ENCODE measurements at regions not wholly inside any gene's neighbourhood (a gene's known extent, or its start where the extent isn't known, plus 50 kb on each side); places are given as distances from the start of the nearest gene placed in this dataset.
"Not testable (repeated sequence)": the region's sequence is repeated elsewhere in the genome, so short reads cannot be mapped to it uniquely, and the experiment has no call there.

DNA sequence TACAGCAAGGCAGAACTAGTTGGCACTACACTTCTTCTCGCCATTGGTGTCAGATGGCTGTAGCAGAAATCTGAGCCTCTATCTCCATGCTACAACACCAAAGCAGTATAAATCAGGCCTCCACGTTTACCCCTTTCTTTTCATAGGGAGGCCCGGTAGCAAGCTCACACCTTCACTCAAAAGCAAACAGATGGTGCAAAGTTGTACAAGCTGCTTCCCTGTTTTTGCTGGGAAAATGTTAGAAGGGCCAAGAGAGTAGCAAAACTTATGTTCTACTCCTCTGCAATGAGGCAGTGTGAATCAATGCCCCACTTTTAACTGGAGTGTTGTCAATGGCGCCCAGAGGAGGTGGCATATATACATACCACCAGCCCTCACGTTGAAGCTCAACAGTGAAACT lies 369.6 kb upstream of the NRXN1 start:
- no peak for DNase-seq (ENCODE audit: low read depth, low spot score)

GRCh38 chr2:51387235-51387634 lies 355.3 kb upstream of the NRXN1 start:
- peak; percentile 66 for DNase-seq (ENCODE audit: low read depth, low spot score)

DNA sequence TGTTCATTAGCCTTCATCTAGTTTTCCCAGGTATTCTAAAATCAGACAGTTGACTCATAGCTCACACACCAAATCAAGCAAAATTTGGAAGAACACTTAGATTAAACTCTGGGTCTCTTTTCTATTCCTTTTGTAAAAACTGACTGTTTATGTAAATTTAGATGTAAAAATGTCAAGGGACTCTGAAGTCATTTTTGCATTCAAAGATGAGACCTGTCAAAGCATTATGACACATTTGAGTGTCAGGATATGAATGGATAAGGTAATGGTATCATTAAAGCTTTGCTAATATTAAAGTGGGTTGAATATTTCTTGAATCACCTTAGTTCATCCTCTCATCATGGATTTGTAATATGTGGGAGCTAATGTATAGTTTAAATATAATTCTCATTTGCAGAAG lies 348.1 kb upstream of the NRXN1 start:
- no peak for DNase-seq (ENCODE audit: low read depth, low spot score)

GRCh38 chr2:51368250-51368649 lies 336.3 kb upstream of the NRXN1 start:
- no peak for DNase-seq (ENCODE audit: low read depth, low spot score)

GRCh38 chr2:51350100-51350499 lies 318.2 kb upstream of the NRXN1 start:
- DNase-seq (ENCODE audit: low read depth, low spot score) = no peak

GRCh38 chr2:51344886-51345285 lies 313.0 kb upstream of the NRXN1 start:
- no peak for DNase-seq (ENCODE audit: low read depth, low spot score)

DNA sequence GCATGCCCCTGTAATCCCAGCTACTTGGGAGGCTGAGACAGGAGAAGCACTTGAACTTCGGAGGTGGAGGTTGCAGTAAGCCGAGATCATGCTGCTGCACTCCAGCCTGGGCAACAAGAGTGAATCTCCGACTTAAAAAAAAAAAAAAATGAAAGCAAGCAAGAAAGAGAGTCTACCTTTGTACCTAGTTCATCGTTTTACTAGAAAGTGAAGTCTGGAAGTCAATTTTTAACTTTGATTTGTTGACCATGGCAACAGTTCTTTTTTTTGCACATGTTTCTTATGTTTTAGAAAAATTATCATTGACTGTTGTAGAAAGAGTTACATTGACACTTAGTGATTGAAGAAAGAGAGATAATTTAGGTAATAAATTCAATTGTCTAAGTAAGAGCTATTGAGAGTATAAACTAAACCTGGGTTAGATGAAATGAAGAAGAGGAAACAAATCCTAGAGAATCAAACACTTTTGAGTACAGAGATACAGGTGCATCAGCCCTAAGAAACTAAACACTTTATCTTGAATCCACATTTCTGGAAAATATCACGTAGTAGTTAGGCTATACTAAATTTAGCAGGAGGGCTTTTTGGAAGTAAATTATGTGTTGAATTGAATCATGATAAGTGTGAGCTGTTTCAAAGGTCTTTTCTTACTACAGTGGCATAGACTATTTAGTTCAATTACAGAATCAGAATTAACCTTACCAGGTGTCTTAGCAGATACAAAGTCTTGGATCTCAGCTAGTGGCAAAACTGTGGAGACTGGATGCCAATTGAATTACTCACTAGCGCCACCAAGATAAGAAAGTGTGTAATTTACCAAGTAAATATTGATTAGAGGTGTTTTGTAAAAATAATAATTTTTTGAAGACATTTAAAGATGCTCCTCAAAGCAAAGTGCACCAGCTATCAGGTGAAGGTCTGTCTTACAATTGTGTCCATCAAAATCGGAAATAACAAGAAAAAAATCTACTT lies 303.4 kb upstream of the NRXN1 start:
- no peak for DNase-seq (ENCODE audit: low read depth, low spot score)

DNA sequence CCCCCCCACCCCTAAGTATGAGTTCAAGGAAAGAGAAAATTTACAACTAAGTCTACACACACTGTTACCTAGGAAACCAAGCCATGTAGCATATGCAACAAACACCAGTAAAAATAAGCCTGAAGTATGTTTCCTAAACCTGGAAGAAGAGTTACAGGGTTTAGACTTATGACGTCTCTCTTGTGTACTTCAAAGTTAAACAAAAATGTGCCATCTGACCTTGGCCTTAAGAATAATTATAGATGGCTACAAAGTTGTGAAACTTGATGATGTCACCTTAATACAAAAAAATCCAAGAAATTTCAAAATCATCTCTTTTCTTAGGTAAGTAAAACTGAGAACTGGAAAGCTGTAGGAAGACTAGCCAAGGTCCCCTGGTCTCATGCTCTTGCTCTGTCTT lies 297.6 kb upstream of the NRXN1 start:
- no peak for DNase-seq (ENCODE audit: low read depth, low spot score)

DNA sequence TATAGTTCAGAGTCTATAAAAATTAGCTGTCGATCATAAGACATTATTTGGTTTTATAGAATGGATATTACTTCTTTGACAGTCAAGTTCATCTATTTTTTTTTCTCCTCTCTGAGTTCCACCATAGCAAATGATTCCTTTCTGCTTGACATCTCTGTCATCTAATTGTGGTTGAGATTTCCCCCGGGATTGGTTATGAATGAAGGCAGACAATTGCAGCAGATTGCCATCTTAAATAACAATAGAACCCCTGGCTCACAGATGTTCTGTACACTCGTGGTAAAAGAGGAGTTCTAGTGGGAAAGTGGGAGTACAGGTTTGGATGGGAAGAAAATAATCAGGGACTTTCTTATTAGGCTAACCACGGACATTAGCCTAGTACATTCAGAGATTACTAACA lies 292.1 kb upstream of the NRXN1 start:
- DNase-seq (ENCODE audit: low read depth, low spot score) = no peak

GRCh38 chr2:51322613-51323012 lies 290.7 kb upstream of the NRXN1 start:
- DNase-seq (ENCODE audit: low read depth, low spot score) = no peak

- no peak for DNase-seq (ENCODE audit: low read depth, low spot score)
Observed at GRCh38 chr2:51304311-51304710, 272.4 kb upstream of the NRXN1 start.

DNA sequence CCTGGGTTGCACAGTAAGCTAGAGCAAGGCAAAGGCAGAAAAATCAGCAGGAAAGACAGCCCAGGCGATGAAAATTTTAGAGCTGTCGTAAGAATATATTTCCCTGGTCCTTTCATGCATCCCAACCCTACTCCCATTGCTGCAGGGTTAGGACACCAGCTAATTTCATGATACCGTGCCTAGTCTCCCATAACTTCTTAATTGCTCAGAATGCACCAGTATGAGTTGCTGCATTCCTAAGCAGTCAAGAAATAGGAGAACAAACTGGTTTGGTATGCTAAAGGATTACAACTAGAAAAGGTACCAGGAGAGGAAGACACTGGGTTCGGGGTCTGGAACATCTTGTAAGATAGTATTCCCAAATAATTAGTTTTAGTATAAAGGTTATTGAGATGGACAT lies 269.4 kb upstream of the NRXN1 start:
- no peak for DNase-seq (ENCODE audit: low read depth, low spot score)

DNA sequence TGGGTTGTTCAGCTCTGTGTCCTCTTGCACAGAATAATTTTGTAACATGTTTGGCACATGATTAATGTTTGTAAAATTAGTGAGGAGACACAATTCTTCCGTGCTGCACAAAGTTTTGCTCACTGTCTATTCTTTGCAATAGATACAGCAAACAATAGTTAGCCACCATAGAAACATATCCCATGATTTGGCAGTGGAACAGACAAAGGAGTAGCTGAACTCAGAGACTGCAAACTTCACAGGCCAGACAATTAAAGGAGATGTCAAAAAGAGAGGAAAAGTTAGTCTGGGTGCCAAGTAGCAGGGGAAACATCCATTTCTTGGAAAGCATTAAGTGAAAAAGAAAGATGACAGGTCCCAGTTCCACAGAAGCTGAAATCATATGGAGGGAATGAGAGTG lies 267.4 kb upstream of the NRXN1 start:
- DNase-seq (ENCODE audit: low read depth, low spot score) = no peak

DNA sequence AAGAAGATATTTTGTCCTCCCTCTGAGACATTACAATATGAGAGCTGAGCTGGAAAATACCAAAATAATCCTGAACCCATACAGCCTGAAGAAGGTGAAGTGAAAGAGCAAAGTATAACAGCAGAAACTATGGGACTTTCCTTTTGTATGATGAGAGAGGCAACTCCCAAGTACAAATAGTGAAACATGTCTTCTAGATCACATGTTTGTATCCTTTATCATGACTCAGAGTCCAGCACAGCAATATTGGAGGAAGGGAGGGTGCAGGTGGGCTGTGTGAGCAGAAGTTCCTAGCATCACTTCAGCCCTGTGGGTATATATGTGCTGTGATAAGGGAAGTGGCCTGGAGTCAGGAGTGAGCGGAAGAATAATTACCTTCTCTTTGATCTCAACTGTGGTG lies 265.6 kb upstream of the NRXN1 start:
- DNase-seq (ENCODE audit: low read depth, low spot score) = no peak

DNA sequence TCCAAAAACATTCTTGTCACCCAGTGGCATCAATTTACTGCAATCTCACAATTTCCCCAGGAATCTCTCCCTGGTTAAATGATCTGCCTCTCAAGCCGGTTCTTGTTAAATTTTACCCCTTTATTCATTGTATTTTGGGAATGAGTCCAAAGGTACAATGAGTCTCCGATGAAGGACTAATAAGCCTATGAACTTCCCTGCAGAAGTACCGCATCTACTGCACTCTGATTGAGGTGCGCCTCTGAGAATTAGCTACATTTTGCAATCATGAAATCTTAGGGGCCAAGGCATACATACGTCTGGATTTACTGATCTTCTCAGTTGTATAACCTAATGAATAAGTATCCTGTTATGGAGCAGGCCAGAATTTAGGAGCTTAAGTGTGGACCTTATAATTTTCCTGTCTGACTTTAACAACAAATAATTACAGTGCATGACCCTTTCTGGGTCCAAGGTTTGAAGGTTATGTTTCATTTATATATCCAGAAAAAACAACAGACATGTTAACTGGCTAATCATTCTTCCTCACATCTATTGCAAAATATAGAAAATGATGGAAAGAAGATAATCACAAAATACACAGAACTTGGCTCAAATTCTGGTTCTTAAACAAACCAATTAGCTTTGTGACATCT lies 261.8 kb upstream of the NRXN1 start:
- no peak for DNase-seq (ENCODE audit: low read depth, low spot score)

- DNase-seq (ENCODE audit: low read depth, low spot score) = no peak
Observed at GRCh38 chr2:51291762-51292551, 260.0 kb upstream of the NRXN1 start.

GRCh38 chr2:51290725-51291124 lies 258.8 kb upstream of the NRXN1 start:
- no peak for DNase-seq (ENCODE audit: low read depth, low spot score)

- no peak for DNase-seq (ENCODE audit: low read depth, low spot score)
Observed at GRCh38 chr2:51289045-51289444, 257.1 kb upstream of the NRXN1 start.

- no peak for DNase-seq (ENCODE audit: low read depth, low spot score)
Observed at GRCh38 chr2:51268191-51268590, 236.3 kb upstream of the NRXN1 start.

GRCh38 chr2:51265539-51265938 lies 233.6 kb upstream of the NRXN1 start:
- DNase-seq (ENCODE audit: low read depth, low spot score) = no peak

- no peak for DNase-seq (ENCODE audit: low read depth, low spot score)
Observed at GRCh38 chr2:51263951-51264350, 232.0 kb upstream of the NRXN1 start.

DNA sequence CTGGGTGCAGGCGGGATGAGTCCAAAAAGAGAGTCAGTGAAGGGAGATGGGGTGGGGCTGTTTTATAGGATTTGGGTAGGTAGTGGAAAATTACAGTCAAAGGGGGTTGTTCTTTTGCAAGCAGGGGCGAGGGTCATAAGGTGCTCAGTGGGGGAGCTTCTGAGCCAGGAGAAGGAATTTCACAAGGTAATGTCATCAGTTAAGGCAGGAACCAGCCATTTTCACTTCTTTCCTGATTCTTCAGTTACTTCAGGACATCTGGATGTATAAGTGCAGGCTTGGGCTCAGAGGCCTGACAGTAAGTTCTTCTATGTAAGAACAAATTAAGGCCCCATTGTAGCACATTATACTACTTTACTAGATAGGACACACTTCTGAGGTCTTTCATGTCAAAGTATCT lies 231.2 kb upstream of the NRXN1 start:
- not testable (repeated sequence) for DNase-seq (ENCODE audit: low read depth, low spot score)
